ENCODE measurements at regions not wholly inside any gene's neighbourhood (a gene's known extent, or its start where the extent isn't known, plus 50 kb on each side); places are given as distances from the start of the nearest gene placed in this dataset.

GRCh38 chr14:22508150-22508457 is 80.9 kb downstream of the DAD1 start:
- no TSS peak for BruUV-seq (replicated peaks)
- Histone ChIP-seq H3K27ac (ENCODE audit: low read length) (no peak overlapping the region), H3K36me3 (ENCODE audit: control insufficient read depth, insufficient read depth, low read length) (no peaks in the 10 kb centered on the region), H3K9me3 (ENCODE audit: control insufficient read depth, insufficient read depth, low read depth, low read length) (no peaks in the 10 kb centered on the region), H3K4me1 (ENCODE audit: control insufficient read depth, insufficient read depth, low read length) (no peaks in the 10 kb centered on the region), H3K27me3 (ENCODE audit: control insufficient read depth, insufficient read depth, low read length) (no peaks in the 10 kb centered on the region), H3K4me3 (ENCODE audit: low read depth in 2 of 2, low read length in 2 of 2) (no peak overlapping the region)
- ChIA-PET CTCF (no interaction called here), POLR2A (no interaction called here)
- intact Hi-C loops (cut with micrococcal nuclease; ENCODE audit: unreplicated experiment), result no loop called here
- TF ChIP-seq POLR2AphosphoS5 (IDR thresholded peaks at IDR 0.05; ENCODE audit: low read depth, low read length), result no peak
- TF ChIP-seq CTCF (IDR thresholded peaks at IDR 0.05), result no peak
- no peak for TF ChIP-seq TCF7L2 (IDR thresholded peaks at IDR 0.05; ENCODE audit: low read depth, low read length)
- no peak for TF ChIP-seq REST (IDR thresholded peaks at IDR 0.05; ENCODE audit: insufficient read depth in 1 of 2, low read depth in 2 of 2, low read length in 1 of 2)
- TF ChIP-seq SIN3A (IDR thresholded peaks at IDR 0.05; ENCODE audit: borderline replicate concordance, insufficient read depth, low read depth, low read length), result no peak
- DNase-seq (ENCODE audit: low read depth, low spot score) (no peak), ATAC-seq (no peak)
- in situ Hi-C loops (cut with HindIII; ENCODE audit: low pct_unique_long_range_greater_than_20kb, low sequenced_read_pairs), result no loop called here

GRCh38 chr14:22506778-22507351 is 82.2 kb downstream of the DAD1 start:
- Histone ChIP-seq H3K9me3 (ENCODE audit: control insufficient read depth, insufficient read depth, low read depth, low read length) (no peaks in the 10 kb centered on the region), H3K27me3 (ENCODE audit: control insufficient read depth, insufficient read depth, low read length) (no peaks in the 10 kb centered on the region; the same call in 1 of the 2 replicates), H3K4me3 (ENCODE audit: low read depth in 2 of 2, low read length in 2 of 2) (no peak overlapping the region), H3K4me1 (ENCODE audit: control insufficient read depth, insufficient read depth, low read length) (no peaks in the 10 kb centered on the region), H3K36me3 (ENCODE audit: control insufficient read depth, insufficient read depth, low read length) (no peaks in the 10 kb centered on the region), H3K27ac (ENCODE audit: low read length) (no peak overlapping the region)
- no TSS peak for BruUV-seq (replicated peaks)
- DNase-seq (ENCODE audit: low read depth, low spot score), result no peak
- in situ Hi-C loops (cut with HindIII; ENCODE audit: low pct_unique_long_range_greater_than_20kb, low sequenced_read_pairs) (no loop called here), intact Hi-C loops (cut with micrococcal nuclease; ENCODE audit: unreplicated experiment) (no loop called here)
- ChIA-PET CTCF (no interaction called here), POLR2A (no interaction called here)
- ATAC-seq, result no peak
- TF ChIP-seq REST (IDR thresholded peaks at IDR 0.05; ENCODE audit: insufficient read depth in 1 of 2, low read depth in 2 of 2, low read length in 1 of 2) (no peak), CTCF (IDR thresholded peaks at IDR 0.05) (no peak), POLR2AphosphoS5 (IDR thresholded peaks at IDR 0.05; ENCODE audit: low read depth, low read length) (no peak), SIN3A (IDR thresholded peaks at IDR 0.05; ENCODE audit: borderline replicate concordance, insufficient read depth, low read depth, low read length) (no peak), TCF7L2 (IDR thresholded peaks at IDR 0.05; ENCODE audit: low read depth, low read length) (no peak)
